ENCODE measurements at regions not wholly inside any gene's neighbourhood (a gene's known extent, or its start where the extent isn't known, plus 50 kb on each side); places are given as distances from the start of the nearest gene placed in this dataset.

DNA sequence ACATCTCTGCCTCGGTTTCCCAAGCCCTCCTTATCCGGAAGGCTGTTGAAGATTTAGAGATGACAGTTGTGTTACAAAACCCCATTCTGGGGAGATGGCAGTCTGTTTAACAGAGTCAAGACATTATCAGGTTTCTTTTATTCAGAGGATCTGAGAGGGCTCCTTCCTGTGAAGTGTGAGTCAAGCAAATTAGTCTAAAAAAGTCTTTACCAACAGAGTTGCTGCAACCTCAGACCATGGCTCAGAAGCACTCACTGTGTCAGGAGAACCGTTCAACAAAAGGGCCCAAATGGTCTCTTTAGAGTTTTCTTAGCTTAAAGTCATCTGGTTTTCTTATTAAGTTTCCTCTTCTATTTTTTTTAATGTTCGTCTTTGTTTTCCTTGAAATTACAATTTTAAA is 717.8 kb downstream of the EPM2A start:
- DNase-seq (ENCODE audit: low read depth, low spot score), result no peak

DNA sequence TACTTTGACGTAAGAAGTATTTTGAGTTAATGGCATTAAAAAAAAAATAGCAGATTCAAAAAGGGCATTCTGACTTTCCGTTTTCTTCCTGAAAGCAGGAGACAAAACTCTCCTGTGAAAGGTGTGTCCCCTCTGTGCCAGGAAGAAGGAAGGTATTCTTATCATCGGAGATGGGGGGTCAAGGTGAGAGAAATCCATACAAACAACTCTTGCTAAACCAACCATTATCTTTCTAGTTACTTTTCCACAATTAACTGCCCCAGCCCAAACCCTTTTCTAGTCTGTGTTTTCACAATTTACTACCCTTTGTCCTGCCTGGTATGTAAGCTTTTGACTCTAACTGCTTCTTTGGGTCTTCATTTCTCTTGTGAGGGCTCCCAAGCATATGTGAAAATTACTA is 717.3 kb downstream of the EPM2A start:
- DNase-seq (ENCODE audit: low read depth, low spot score), result no peak

DNA sequence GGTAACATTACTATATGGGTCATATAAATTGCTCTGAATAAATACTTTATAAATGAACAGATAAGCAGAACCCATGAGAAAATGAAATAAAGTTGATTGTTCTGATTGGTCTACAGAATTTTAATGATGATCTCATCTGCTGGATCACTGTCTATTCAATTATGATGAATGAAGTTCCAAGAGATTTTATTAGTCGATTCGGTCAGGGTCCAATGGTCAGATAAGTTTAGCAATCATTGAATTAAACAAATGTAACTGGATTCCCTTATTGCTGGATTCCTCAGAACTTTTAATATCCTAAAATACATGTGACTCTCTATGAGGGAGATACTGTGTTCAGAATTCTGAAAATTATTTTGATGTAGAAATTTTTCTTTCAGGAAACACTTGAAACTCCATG is 715.2 kb downstream of the EPM2A start:
- DNase-seq (ENCODE audit: low read depth, low spot score), result no peak

DNA sequence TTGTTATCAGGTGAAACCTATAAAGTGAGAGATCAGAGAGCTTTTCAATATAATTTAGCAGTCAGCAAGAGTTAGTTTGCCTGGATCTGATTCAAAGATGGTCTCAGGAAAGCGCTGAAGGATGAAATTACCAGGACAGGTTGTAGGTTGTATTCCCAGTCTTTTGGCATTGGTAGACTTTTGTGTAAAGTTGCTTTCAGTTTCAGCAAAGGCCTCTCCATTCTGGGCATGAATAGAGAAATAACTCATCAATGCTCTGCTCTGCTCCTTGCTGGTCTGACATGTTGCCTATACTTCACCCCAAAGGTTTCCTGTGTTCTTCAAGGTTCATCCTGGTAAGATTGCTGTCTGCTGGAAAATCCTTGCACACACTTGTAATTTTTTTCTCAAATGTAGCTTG is 714.8 kb downstream of the EPM2A start:
- no peak for DNase-seq (ENCODE audit: low read depth, low spot score)

DNA sequence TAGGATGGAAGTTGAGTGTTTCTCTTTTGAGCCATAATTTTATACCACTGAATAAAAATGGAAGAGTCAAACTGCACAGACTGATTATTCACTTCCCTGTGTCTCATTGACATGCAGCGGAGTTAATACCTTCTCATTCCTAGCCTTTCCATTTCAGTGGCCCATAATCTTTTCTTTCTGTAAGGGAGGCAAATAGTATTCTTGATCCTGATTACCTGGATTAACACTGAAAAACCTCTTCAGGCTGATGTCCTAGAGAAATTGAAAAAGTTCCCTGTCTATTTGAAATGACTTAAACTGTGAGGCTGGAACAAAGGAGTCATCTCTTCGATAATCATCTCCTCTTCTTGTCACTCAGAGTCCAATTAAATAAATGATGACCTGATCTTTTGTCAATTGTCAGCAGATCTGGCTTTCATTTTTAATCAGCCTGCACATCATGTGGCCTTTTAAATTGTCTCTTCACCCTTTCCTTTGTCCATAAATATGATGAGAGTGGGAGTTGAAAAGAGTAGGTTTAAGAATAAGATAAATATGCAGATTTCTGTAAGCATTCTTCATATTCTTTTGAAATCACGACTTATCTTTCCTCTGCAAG is 713.0 kb downstream of the EPM2A start:
- no peak for DNase-seq (ENCODE audit: low read depth, low spot score)

DNA sequence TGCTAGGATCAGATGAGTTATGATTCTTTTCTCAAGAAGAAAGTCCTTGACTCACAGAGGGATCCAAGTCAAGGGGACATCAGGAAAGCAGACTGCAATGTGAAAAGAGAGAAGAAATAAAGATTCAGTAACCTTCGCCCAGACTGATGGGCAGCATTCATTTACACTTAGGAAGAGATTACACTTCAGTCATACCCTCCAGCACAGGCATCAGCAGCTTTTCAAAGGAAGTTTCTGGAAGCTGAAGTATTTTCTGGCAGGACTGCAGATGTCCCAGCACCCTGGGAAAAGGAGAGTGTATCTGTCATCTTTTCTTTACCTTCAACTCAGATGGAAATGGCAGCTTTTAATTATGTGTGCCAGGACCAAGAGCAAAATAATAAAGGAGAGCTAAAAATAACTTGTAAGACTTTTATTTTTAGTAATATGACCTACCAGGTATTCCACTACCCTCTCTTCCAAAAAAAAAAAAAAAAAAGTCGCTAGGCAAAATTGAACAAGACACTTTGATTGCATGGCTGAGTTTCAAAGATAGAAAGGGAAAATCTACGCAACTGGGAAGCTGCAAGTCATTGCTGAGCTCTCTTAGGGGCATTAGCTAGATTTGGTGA is 712.1 kb downstream of the EPM2A start:
- no peak for DNase-seq (ENCODE audit: low read depth, low spot score)

DNA sequence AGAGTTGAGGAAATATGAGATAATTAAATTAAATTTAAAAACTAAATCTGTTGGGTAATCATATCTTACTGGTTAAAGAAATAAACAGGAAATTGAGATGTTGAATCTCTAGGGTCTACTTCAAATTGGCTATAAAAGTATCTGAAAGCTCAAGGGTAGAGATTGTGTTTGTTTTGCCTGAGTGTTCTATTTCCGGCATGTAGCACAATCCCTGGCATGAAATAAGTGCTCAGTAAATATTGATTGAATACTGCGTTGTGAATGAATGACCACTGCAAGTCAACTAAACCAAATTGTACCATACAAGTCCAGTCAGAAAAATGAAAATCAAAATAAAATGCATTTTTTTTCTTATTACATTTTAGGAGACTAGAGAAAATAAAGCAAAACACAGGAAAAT is 709.8 kb downstream of the EPM2A start:
- DNase-seq (ENCODE audit: low read depth, low spot score), result no peak

DNA sequence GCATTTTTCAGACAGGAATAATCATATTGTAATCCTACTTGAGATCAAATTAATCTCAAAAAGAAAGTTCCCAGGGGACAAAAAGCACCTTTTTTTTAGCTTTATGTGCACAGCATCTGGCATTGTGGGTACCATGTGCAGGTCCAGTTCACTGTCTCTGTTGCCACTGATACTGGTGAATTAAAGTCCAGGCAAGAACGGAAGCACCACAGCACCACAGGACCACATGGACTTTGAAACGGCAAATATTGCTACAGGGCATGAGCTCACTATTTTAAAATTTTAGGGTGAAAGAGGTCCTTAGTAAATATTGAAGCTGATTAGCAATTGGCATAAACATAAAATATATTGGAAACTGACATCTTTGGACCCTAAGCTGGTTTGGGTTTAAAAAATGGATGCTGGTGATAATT is 709.0 kb downstream of the EPM2A start:
- DNase-seq (ENCODE audit: low read depth, low spot score), result no peak

DNA sequence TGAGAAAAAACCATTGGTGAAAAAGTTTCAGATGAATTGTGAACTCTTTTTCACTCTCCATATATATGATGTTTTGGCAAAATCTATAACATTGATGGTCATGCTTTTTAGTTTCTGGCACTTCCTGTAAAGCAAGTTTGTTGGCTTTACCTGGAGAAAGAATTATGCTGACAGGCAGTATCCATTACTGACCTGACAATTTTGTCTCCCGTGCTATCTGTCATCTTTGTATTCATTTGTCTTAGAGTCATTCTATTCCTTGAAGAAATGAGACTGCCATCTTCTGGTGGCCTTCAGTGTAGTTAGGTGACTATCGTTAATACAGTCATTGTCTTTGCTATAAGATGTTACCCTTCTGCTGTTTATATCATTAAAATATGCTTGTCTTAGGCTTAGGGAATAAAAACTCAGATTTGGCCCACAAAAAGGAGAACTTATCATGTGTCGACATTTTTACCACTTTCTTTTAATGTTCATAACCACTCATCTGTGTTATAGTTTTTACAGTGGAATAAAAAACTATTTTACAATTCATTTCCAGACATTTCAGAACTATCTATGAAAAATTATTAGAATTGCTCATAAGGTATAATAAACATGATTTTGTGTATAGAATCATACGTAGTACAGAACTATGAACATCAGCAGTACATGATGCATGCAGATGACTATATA is 707.0 kb downstream of the EPM2A start:
- no peak for DNase-seq (ENCODE audit: low read depth, low spot score)

DNA sequence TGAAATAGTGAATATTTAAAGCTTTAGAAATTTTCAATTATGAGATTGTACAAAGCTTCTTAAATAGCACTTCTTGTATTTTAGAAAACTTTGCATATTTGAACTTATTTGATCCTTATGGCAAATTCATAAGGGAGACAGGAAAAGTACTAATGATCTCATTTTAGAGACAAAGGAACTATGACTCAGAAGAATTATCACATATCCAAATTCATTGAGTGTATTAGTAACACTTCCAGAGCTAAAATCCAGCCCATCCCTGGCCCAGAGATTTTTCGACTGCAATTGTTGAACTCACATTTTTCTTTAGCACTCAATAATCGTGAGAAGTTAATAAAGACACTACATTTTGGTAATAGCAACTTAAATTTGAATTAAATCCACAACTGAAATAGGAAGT is 704.3 kb downstream of the EPM2A start:
- no peak for DNase-seq (ENCODE audit: low read depth, low spot score)

DNA sequence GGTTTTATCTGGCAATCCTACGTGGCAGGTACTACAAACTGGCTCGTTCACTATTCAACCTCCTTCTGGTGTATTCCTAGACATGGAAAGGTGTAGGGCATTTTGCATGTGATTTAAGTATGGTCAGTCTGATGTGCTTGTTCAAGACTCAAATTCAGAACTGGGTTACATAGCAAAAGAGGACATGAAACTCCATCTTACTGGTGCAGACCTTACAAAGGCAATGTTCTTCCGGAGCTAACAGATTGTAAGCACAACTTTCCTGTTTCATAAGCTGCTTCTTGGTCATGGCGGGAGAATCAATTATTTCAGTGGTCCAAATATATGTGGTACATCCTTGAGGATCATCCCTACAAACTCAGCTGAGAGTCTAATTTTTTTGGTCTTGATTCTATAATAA is 703.4 kb downstream of the EPM2A start:
- DNase-seq (ENCODE audit: low read depth, low spot score), result no peak

DNA sequence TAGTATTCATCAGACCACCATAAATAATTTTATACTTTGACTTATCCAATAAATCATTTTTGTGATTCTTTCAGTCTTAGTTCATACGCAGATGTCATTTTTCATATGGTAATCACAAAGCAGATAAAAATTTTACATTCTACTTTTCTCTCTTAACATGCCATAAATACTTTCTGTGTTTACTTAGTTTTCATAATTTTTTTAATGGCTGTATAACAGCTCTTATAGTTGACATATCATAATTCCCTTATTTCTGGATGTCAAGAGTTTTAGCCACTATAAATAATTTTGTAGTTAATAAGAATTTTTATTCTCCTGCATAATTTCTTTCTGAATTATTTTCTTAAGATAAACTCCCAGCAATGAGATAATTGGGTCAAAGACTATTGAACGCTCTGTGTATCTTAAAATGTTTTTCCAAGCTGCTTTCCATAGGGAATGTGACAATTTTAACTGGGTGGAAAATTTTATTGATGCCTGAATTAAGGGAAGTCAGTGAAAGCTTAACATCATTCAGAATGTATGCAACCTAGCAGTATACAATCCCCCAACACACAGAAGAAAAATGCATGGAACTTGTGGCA is 702.7 kb downstream of the EPM2A start:
- DNase-seq (ENCODE audit: low read depth, low spot score), result no peak

DNA sequence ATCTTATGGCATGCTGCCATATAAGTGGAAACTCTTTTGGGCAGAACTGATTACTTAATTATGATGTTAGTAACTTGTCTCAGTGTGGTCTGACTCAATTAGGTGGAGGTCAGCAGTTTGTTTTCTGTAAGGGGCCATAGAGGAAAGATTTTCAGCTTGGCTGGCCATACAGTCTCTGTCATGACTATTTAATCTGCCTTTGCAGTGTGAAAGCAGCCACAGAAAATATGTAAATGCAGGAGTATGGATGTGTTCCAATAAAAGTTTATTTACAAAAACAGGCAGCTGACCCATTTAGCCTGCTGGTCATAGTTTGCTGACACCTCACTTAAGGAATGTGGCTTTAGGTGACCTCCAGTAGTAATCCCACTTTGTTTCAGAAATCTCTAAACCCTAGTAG is 700.7 kb downstream of the EPM2A start:
- no peak for DNase-seq (ENCODE audit: low read depth, low spot score)

DNA sequence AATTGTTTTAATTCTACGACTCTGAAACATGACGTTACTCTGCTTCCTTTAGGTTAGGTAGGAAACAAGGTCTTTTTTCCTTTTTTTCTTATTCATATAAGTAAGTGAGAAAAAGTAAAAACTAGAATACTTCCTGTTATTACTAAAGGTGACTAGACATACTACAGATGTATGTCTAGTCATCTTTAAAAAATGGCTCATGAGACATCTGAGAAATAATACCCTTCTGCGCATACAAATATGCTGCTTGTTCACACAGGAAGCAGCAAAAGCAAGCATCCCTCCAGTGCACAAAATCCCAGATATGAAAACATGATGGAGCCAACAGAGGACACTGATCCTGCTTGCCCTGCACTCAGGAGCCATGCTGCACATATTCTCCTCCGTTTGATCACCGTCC is 699.1 kb downstream of the EPM2A start:
- no peak for DNase-seq (ENCODE audit: low read depth, low spot score)

DNA sequence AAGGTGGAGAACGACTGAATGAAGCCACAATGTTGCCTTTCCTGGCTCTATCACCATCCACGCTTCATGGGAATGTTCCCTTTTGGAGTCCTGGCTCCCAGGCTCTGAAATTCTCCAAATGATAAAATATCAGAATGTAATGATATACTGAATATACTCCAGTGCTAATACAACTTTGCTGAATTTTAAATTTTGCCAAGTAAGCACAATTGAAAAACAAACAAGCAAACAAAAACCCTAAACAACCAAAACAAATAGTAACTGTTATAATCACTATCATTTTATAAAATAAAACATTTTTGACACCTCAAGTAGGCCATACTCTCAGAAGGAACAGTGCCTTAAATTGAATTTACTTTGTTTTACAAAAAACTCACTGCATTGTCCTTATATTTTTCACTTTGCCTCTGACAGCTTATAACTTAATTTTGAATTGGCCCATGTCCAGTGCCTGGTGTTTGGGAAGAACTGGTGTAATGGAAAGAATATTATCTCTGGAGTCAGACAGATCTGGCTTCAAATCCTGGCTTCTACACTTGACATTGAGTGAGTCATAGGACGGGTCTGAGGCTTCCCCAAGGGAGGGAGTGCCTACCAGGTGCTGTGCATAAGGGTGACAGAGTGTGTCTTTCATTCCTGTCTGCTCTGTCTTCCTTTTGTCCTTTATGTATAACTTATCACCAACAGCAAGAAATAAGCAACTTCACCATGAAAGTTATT is 698.3 kb downstream of the EPM2A start:
- DNase-seq (ENCODE audit: low read depth, low spot score), result no peak

DNA sequence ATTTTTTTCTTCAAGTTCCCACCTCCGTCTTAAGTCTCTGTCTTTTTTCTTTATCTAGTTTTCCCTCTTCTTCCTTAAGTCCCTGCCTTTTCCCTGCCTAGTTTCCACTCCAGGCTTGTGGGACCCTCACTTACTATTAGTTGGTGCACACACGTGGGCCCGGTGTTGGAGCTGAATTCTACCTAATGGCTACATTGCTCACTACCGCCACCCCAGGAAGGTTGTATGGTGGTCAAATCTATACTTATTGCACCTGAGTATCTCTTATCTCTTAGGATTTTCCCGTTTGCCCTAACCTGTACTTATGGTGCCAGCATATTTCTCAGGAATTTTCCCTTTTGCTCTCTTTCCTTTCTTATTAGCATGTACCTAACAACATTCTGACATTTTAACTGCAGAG is 692.8 kb downstream of the EPM2A start:
- DNase-seq (ENCODE audit: low read depth, low spot score), result no peak

DNA sequence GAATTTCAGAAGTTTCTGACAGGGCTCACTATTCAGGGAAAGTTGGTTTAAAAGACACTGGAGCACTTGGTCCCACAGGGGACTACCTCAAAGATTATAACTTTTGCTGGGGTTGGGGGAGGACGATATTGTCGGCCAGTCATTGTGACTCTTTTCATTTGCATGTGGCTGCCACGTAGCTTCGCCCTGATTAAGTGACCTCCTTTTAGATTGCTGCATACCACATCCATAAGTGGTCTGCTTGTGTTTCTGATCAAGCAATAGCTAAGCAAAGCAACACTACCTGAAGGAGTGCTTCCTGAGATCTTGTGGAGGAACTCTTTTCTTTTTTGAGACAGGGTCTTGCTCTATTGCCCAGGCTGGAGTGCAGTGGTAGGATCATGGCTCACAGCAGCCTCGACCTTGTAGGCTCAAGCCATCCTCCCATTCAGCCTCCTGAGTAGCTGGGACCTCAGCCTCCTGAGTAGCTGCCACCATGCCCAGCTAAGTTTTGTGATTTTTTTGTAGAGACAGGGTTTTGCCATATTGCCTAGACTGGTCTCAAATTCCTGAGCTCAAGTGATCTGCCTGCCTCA is 691.3 kb downstream of the EPM2A start:
- DNase-seq (ENCODE audit: low read depth, low spot score), result no peak

DNA sequence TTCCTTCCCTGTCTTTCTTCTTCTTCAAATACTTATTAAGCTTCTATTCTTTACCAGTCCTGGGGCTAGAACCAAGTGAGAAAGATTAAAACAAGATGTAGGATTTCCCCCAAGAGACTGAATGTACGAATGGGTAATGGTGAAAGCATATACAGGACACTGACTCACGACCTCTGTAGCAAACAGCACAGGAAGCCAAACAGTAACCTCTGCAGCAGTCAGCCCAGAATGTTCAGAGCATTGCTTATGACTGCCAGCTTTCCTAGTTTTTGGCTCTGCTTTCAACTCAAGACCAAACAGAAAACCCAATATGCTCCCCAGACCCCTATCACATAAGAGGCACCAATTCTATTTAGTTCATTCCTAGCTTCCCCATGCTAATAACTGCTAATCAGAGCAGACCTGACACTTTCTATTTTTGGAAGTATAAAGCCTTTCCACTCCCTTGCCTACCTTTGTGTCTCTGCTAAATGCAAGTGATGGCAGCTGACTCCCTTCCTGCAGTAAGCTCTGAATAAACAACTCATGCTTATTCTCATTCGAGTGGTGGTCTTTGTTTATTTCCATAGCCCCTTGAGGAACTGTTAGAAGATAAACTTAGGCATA is 690.6 kb downstream of the EPM2A start:
- DNase-seq (ENCODE audit: low read depth, low spot score), result peak; percentile 20

DNA sequence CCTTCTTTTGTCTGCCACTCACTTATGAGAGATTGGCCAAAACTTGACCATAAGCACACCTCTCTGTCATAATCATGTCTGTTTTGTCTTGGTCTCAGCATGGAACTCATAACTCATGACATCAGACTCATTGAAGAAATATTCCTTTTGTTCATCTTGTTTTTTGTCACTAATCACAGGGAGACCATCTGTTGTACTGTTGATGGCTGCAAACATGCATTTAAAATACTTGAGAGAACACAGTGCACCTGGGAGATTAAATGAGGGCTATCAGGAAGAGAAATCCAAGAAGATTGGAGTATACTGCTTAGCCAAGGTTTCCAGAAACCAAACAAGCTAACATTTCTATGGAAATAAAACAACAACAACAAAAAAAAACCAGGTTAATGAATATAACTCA is 689.7 kb downstream of the EPM2A start:
- no peak for DNase-seq (ENCODE audit: low read depth, low spot score)

DNA sequence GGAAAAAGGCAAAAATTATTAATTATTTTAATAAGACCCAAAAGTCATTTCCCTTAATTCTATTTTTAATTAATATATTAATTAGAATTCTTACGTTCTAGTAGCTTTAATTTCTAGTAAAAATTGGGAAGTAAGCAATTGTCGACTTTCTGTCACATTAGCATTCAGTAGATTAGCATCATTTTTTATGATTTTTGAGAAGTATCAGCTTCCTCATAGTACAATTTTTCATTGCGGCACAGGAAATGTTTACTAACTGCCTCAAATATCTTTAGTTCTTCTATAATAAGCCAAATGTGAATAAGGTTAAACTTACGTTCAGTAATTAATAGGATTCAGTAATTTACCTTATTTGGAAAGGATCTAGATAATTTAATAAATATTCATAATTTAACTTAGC is 687.4 kb downstream of the EPM2A start:
- DNase-seq (ENCODE audit: low read depth, low spot score), result no peak

DNA sequence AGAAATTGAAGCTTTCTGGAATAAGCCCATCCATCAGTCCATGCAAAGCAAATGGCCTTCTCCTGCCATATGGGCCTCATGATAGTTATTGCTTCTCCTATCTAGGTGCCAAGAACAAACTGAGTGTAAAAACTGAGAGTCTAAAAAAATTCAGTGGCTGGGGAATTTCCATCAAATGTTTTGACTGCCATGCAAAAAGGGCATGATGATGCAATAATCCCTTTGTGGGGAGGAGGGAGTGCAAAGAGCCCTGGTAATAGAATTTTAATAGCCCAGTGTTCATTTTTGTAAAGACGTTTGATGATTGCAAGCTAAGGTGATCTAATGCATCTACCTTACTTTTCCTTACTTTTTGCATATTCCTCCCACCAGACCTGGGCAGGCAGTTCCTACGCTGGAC is 683.7 kb downstream of the EPM2A start:
- DNase-seq (ENCODE audit: low read depth, low spot score), result no peak

DNA sequence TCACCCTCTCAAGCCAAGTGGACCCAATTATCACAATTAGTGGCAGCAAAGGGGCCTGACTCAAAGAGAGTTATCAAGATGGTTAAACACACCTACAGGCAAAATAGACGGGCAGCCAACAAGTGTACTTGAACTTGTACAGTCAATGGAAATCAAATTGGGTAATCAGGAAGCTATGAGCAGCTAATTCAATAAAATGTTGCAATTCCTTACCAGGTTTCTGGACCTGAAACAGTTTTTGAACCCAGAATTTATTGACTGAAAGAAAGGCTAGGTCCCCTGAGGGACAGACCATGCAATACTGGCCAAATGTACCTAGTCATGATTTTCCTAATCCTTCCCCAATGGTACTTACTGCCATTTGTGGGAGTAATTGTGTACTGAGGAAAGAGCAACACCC is 679.8 kb downstream of the EPM2A start:
- no peak for DNase-seq (ENCODE audit: low read depth, low spot score)

All from smooth muscle cell of the brain vasculature (primary cell).